ENCODE measurements at regions not wholly inside any gene's neighbourhood (a gene's known extent, or its start where the extent isn't known, plus 50 kb on each side); places are given as distances from the start of the nearest gene placed in this dataset.
A peak's percentile ranks its signal among the peaks of the same experiment; 100 is the strongest.

- Histone ChIP-seq H3K27ac (ENCODE audit: low read depth, low read length, severe bottlenecking) (no peak overlapping the region), H3K4me3 (ENCODE audit: extremely low read depth, insufficient read depth, low read length, poor library complexity, severe bottlenecking) (no peak overlapping the region), H3K9me3 (ENCODE audit: control insufficient read depth, low read length) (no peaks in the 10 kb centered on the region), H3K36me3 (ENCODE audit: control insufficient read depth, insufficient read depth, low read length) (no peaks in the 10 kb centered on the region), H3K4me1 (ENCODE audit: control insufficient read depth, insufficient read depth, low read length, poor library complexity, severe bottlenecking) (no peaks in the 10 kb centered on the region)
- no CpG with 5 or more reads among the region's 1 CpG for WGBS, 2 experiments (ENCODE audit: insufficient coverage in 2 of 2)
These were observed 102.3 kb upstream of the DKK2 start for GRCh38 chr4:107138433-107138832.

- no peak overlapping the region for H3K27ac ChIP-seq (ENCODE audit: low read depth, low read length, severe bottlenecking)
- H3K4me3 ChIP-seq (ENCODE audit: extremely low read depth, insufficient read depth, low read length, poor library complexity, severe bottlenecking): no peak overlapping the region
These were observed 98.0 kb upstream of the DKK2 start for GRCh38 chr4:107133965-107134653.

GRCh38 chr4:107131295-107131694 lies 95.2 kb upstream of the DKK2 start:
- Histone ChIP-seq H3K9me3 (ENCODE audit: control insufficient read depth, low read length) (no peaks in the 10 kb centered on the region), H3K4me3 (ENCODE audit: extremely low read depth, insufficient read depth, low read length, poor library complexity, severe bottlenecking) (no peak overlapping the region), H3K4me1 (ENCODE audit: control insufficient read depth, insufficient read depth, low read length, poor library complexity, severe bottlenecking) (peaks cover 30% of the 10 kb centered on the region), H3K27ac (ENCODE audit: low read depth, low read length, severe bottlenecking) (no peak overlapping the region), H3K36me3 (ENCODE audit: control insufficient read depth, insufficient read depth, low read length) (no peaks in the 10 kb centered on the region)
- WGBS, 2 experiments (ENCODE audit: insufficient coverage in 2 of 2): no CpG with 5 or more reads among the region's 1 CpG

More at GRCh38 chr4:107133965-107134653, 98.0 kb upstream of the DKK2 start:
- WGBS, 2 experiments (ENCODE audit: insufficient coverage in 2 of 2): no CpG with 5 or more reads among the region's 4 CpGs
- peaks cover 17% of the 10 kb centered on the region for H3K4me1 ChIP-seq (ENCODE audit: control insufficient read depth, insufficient read depth, low read length, poor library complexity, severe bottlenecking)
- H3K36me3 ChIP-seq (ENCODE audit: control insufficient read depth, insufficient read depth, low read length): no peaks in the 10 kb centered on the region
- no peaks in the 10 kb centered on the region for H3K9me3 ChIP-seq (ENCODE audit: control insufficient read depth, low read length)

GRCh38 chr4:107130157-107130556 lies 94.0 kb upstream of the DKK2 start:
- 60 to 78% methylated on average over 2 to 3 of the region's 3 CpGs for WGBS, 2 experiments (ENCODE audit: insufficient coverage in 2 of 2)
- Histone ChIP-seq H3K9me3 (ENCODE audit: control insufficient read depth, low read length) (no peaks in the 10 kb centered on the region), H3K27ac (ENCODE audit: low read depth, low read length, severe bottlenecking) (peak overlapping the region; percentile 57), H3K4me1 (ENCODE audit: control insufficient read depth, insufficient read depth, low read length, poor library complexity, severe bottlenecking) (peaks cover 30% of the 10 kb centered on the region), H3K4me3 (ENCODE audit: extremely low read depth, insufficient read depth, low read length, poor library complexity, severe bottlenecking) (no peak overlapping the region), H3K36me3 (ENCODE audit: control insufficient read depth, insufficient read depth, low read length) (no peaks in the 10 kb centered on the region)

GRCh38 chr4:107129611-107130010 lies 93.5 kb upstream of the DKK2 start:
- Histone ChIP-seq H3K27ac (ENCODE audit: low read depth, low read length, severe bottlenecking) (peak overlapping the region; percentile 57), H3K9me3 (ENCODE audit: control insufficient read depth, low read length) (no peaks in the 10 kb centered on the region), H3K36me3 (ENCODE audit: control insufficient read depth, insufficient read depth, low read length) (no peaks in the 10 kb centered on the region), H3K4me1 (ENCODE audit: control insufficient read depth, insufficient read depth, low read length, poor library complexity, severe bottlenecking) (peaks cover 30% of the 10 kb centered on the region), H3K4me3 (ENCODE audit: extremely low read depth, insufficient read depth, low read length, poor library complexity, severe bottlenecking) (no peak overlapping the region)
- no CpG with 5 or more reads among the region's 1 CpG for WGBS, 2 experiments (ENCODE audit: insufficient coverage in 2 of 2)

- no peaks in the 10 kb centered on the region for H3K36me3 ChIP-seq (ENCODE audit: control insufficient read depth, insufficient read depth, low read length)
- H3K4me1 ChIP-seq (ENCODE audit: control insufficient read depth, insufficient read depth, low read length, poor library complexity, severe bottlenecking): peaks cover 30% of the 10 kb centered on the region
- H3K27ac ChIP-seq (ENCODE audit: low read depth, low read length, severe bottlenecking): no peak overlapping the region
- no peak overlapping the region for H3K4me3 ChIP-seq (ENCODE audit: extremely low read depth, insufficient read depth, low read length, poor library complexity, severe bottlenecking)
- WGBS, 2 experiments (ENCODE audit: insufficient coverage in 2 of 2): 100% methylated on average over 1 of the region's 2 CpGs; no CpG with 5 or more reads in 1 of the 2 experiments
- H3K9me3 ChIP-seq (ENCODE audit: control insufficient read depth, low read length): no peaks in the 10 kb centered on the region
These were observed 93.0 kb upstream of the DKK2 start for GRCh38 chr4:107129076-107129475.

GRCh38 chr4:107128116-107128515 lies 92.0 kb upstream of the DKK2 start:
- Histone ChIP-seq H3K27ac (ENCODE audit: low read depth, low read length, severe bottlenecking) (no peak overlapping the region), H3K4me3 (ENCODE audit: extremely low read depth, insufficient read depth, low read length, poor library complexity, severe bottlenecking) (no peak overlapping the region), H3K36me3 (ENCODE audit: control insufficient read depth, insufficient read depth, low read length) (no peaks in the 10 kb centered on the region), H3K9me3 (ENCODE audit: control insufficient read depth, low read length) (no peaks in the 10 kb centered on the region), H3K4me1 (ENCODE audit: control insufficient read depth, insufficient read depth, low read length, poor library complexity, severe bottlenecking) (peaks cover 30% of the 10 kb centered on the region)
- WGBS, 2 experiments (ENCODE audit: insufficient coverage in 2 of 2): no CpG with 5 or more reads among the region's 2 CpGs

GRCh38 chr4:107125496-107125895 lies 89.4 kb upstream of the DKK2 start:
- Histone ChIP-seq H3K9me3 (ENCODE audit: control insufficient read depth, low read length) (no peaks in the 10 kb centered on the region), H3K4me1 (ENCODE audit: control insufficient read depth, insufficient read depth, low read length, poor library complexity, severe bottlenecking) (peaks cover 26% of the 10 kb centered on the region), H3K4me3 (ENCODE audit: extremely low read depth, insufficient read depth, low read length, poor library complexity, severe bottlenecking) (no peak overlapping the region), H3K27ac (ENCODE audit: low read depth, low read length, severe bottlenecking) (no peak overlapping the region), H3K36me3 (ENCODE audit: control insufficient read depth, insufficient read depth, low read length) (no peaks in the 10 kb centered on the region)
- no CpG with 5 or more reads among the region's 2 CpGs for WGBS, 2 experiments (ENCODE audit: insufficient coverage in 2 of 2)

GRCh38 chr4:107122736-107123135 lies 86.6 kb upstream of the DKK2 start:
- no peaks in the 10 kb centered on the region for H3K36me3 ChIP-seq (ENCODE audit: control insufficient read depth, insufficient read depth, low read length)
- H3K4me1 ChIP-seq (ENCODE audit: control insufficient read depth, insufficient read depth, low read length, poor library complexity, severe bottlenecking): no peaks in the 10 kb centered on the region
- H3K9me3 ChIP-seq (ENCODE audit: control insufficient read depth, low read length): no peaks in the 10 kb centered on the region
- WGBS, 2 experiments (ENCODE audit: insufficient coverage in 2 of 2): 95 to 100% methylated on average over 1 to 2 of the region's 2 CpGs
- no peak overlapping the region for H3K27ac ChIP-seq (ENCODE audit: low read depth, low read length, severe bottlenecking)
- no peak overlapping the region for H3K4me3 ChIP-seq (ENCODE audit: extremely low read depth, insufficient read depth, low read length, poor library complexity, severe bottlenecking)

- Histone ChIP-seq H3K36me3 (ENCODE audit: control insufficient read depth, insufficient read depth, low read length) (no peaks in the 10 kb centered on the region), H3K4me1 (ENCODE audit: control insufficient read depth, insufficient read depth, low read length, poor library complexity, severe bottlenecking) (no peaks in the 10 kb centered on the region), H3K4me3 (ENCODE audit: extremely low read depth, insufficient read depth, low read length, poor library complexity, severe bottlenecking) (no peak overlapping the region), H3K9me3 (ENCODE audit: control insufficient read depth, low read length) (no peaks in the 10 kb centered on the region), H3K27ac (ENCODE audit: low read depth, low read length, severe bottlenecking) (peak overlapping the region; percentile 43)
- 17 to 29% methylated on average over 1 of the region's 2 CpGs for WGBS, 2 experiments (ENCODE audit: insufficient coverage in 2 of 2)
These were observed 84.5 kb upstream of the DKK2 start for GRCh38 chr4:107120661-107121060.

GRCh38 chr4:107117726-107118125 lies 81.6 kb upstream of the DKK2 start:
- H3K9me3 ChIP-seq (ENCODE audit: control insufficient read depth, low read length): peaks cover 1% of the 10 kb centered on the region
- H3K27ac ChIP-seq (ENCODE audit: low read depth, low read length, severe bottlenecking): no peak overlapping the region
- WGBS, 2 experiments (ENCODE audit: insufficient coverage in 2 of 2): 83% methylated on average over 1 of the region's 1 CpG; no CpG with 5 or more reads in 1 of the 2 experiments
- H3K4me3 ChIP-seq (ENCODE audit: extremely low read depth, insufficient read depth, low read length, poor library complexity, severe bottlenecking): no peak overlapping the region
- no peaks in the 10 kb centered on the region for H3K4me1 ChIP-seq (ENCODE audit: control insufficient read depth, insufficient read depth, low read length, poor library complexity, severe bottlenecking)
- no peaks in the 10 kb centered on the region for H3K36me3 ChIP-seq (ENCODE audit: control insufficient read depth, insufficient read depth, low read length)
